GM06990 (cell line): ENCODE measurements at regions not wholly inside any gene's neighbourhood (a gene's known extent, or its start where the extent isn't known, plus 50 kb on each side); places are given as distances from the start of the nearest gene placed in this dataset.

ENCODE experiments used
- DNase-seq: peaks from one replicate; pipeline ENCODE4 v3.0.0-alpha.2; 2011; ENCODE audit not compliant: insufficient read length; ENCODE audit errors: extremely low read depth
- H3K27me3 ChIP-seq: replicated peaks from 2 replicates; pipeline ENCODE4 v1.6.0; 2011; ENCODE audit warnings: low read length; ENCODE audit not compliant: control insufficient read depth, insufficient read depth
- H3K36me3 ChIP-seq: 2 replicates; pipeline ENCODE4 v1.5.1; 2011; ENCODE audit warnings: low read length; ENCODE audit not compliant: control insufficient read depth, insufficient read depth
- H3K4me3 ChIP-seq: replicated peaks from 2 replicates; pipeline ENCODE4 v1.5.1; 2011; ENCODE audit warnings: low read depth, mild to moderate bottlenecking, control low read depth, low read length
- CTCF ChIP-seq: IDR thresholded peaks from 2 replicates; pipeline ENCODE4 v1.5.1; 2011; ENCODE audit warnings: low read length, control low read depth, mild to moderate bottlenecking, inconsistent platforms; ENCODE audit not compliant: insufficient read depth, poor library complexity, severe bottlenecking

- no peak for TF ChIP-seq CTCF
- no peaks in the 10 kb centered on the region for H3K36me3 ChIP-seq
- no peak overlapping the region for H3K4me3 ChIP-seq
- no peaks in the 10 kb centered on the region; the same call in none of the 2 replicates for H3K27me3 ChIP-seq
- no peak for DNase-seq
Measured at GRCh38 chr5:159835548-159835947, 80.7 kb upstream of the ADRA1B start.

- no peak for TF ChIP-seq CTCF
Measured at GRCh38 chr5:159836691-159837090, 79.6 kb upstream of the ADRA1B start.

GRCh38 chr5:159837860-159838259, 78.4 kb upstream of the ADRA1B start:
- DNase-seq = no peak
- Histone ChIP-seq H3K4me3 (no peak overlapping the region), H3K27me3 (no peaks in the 10 kb centered on the region; the same call in 1 of the 2 replicates), H3K36me3 (no peaks in the 10 kb centered on the region)
- no peak for TF ChIP-seq CTCF

More at GRCh38 chr5:159836691-159837090, 79.6 kb upstream of the ADRA1B start:
- no peak overlapping the region for H3K4me3 ChIP-seq
- no peak for DNase-seq
- no peaks in the 10 kb centered on the region; the same call in 1 of the 2 replicates for H3K27me3 ChIP-seq
- H3K36me3 ChIP-seq = no peaks in the 10 kb centered on the region

- DNase-seq = no peak
- no peak overlapping the region for H3K4me3 ChIP-seq
- no peaks in the 10 kb centered on the region for H3K27me3 ChIP-seq
- H3K36me3 ChIP-seq = no peaks in the 10 kb centered on the region
- TF ChIP-seq CTCF = no peak
Measured at GRCh38 chr5:159838551-159839222, 77.6 kb upstream of the ADRA1B start.

- DNase-seq = no peak
- Histone ChIP-seq H3K4me3 (no peak overlapping the region), H3K27me3 (no peaks in the 10 kb centered on the region), H3K36me3 (no peaks in the 10 kb centered on the region)
- TF ChIP-seq CTCF = no peak
Measured at GRCh38 chr5:159844267-159845121, 71.8 kb upstream of the ADRA1B start.
